M059J (cell line): ENCODE measurements at regions not wholly inside any gene's neighbourhood (a gene's known extent, or its start where the extent isn't known, plus 50 kb on each side); places are given as distances from the start of the nearest gene placed in this dataset.
"Not testable (repeated sequence)": the region's sequence is repeated elsewhere in the genome, so short reads cannot be mapped to it uniquely, and the experiment has no call there.

Experiments
- DNase-seq: peaks from one replicate; pipeline ENCODE4 v3.0.0-alpha.2; 2012; ENCODE audit warnings: low read depth

- no peak for DNase-seq
These were observed 112.5 kb upstream of the PAXBP1 start for GRCh38 chr21:32884062-32884461.

- DNase-seq = peak; percentile 38
These were observed 114.8 kb upstream of the PAXBP1 start for GRCh38 chr21:32886339-32886738.

GRCh38 chr21:32887026-32887425, 115.5 kb upstream of the PAXBP1 start:
- no peak for DNase-seq

DNA sequence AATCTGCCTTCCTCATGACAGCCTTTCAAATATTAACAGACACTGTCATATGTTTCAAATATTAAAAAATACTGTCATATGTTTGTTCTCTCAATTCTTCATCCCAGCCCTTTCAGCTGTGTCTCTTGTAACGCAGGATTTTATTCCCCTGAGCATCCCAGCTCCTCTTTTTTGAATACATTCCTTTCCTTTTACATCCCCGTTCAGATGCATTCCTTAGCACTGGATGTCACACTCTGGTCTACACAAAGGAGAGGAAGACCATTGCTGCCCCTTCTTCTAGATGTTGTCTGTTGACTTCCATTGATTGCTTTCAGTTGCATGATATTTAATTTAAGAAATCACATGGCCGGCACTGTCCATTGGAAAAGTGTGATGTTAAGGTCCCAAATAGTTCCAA, 117.4 kb upstream of the PAXBP1 start:
- DNase-seq = no peak

GRCh38 chr21:32889596-32889995, 118.0 kb upstream of the PAXBP1 start:
- peak; percentile 2 for DNase-seq

GRCh38 chr21:32894321-32894720, 122.8 kb upstream of the PAXBP1 start:
- no peak for DNase-seq

GRCh38 chr21:32900814-32901213, 124.9 kb upstream of the OLIG2 start:
- no peak for DNase-seq

GRCh38 chr21:32907521-32907920, 118.2 kb upstream of the OLIG2 start:
- DNase-seq = no peak

GRCh38 chr21:32908534-32908933, 117.2 kb upstream of the OLIG2 start:
- DNase-seq = no peak

DNA sequence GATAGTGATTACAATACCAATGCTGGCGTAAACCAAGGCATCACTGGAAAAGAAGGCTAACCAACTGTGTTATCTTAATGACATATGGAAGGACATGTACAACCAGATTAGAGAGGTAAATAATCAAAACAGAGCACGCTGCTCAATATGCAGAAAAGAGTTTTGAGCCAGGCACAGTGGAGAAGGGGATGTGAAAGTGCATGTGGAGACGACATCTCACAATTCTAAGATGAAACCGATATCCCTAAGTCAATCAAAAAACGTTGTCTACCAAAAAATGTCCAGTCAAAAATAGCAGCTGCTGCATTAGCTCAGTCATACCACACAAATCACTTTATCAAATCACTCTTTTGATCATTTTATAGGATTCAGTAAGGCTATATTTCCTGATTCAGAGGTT, 116.3 kb upstream of the OLIG2 start:
- DNase-seq = no peak

DNA sequence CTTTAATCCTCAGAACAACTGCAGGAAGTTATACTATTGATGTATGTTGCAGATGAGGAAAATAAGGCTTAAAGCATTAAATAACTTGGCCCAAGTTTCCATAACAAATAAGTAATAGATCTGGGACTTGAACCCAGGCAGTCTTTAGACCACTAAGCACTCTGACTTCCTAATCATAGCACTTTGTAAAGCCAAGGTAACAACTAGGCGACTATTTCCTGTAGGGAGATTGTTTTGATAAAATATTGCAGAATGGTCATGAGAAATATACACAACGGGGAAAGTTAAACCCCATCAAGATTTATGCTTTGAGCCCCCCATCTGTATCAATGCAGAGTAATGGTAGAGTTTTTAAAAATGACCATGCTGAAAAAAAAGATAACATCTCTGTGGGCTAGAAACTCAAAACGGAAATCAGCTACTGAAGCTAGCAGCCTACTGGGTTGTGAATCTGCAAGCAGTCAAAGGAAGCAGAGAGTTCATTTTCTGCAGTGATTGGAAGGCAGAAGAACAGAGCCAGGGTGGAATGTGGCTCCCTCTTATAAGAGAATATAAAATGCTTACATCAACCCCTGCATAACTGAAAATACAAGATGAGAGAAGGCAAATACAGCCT, 111.2 kb upstream of the OLIG2 start:
- no peak for DNase-seq

DNA sequence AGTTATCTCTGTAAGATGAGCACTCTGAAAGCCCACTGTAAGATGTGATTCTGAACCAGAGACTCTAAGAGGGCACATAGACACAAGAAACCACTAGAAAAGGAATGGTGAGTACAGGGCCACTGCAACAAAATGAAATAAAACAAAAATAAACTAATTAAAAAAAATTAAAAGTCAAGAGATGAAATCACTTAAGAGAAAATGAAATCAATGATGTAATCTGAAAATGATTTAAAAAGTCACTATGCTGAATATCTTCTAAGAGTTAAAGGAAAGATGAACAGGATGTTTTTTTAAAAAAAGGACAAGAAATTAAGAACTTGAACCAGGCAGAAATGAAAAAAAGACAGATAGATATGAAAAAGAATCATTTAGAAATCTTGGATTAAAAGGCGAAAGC, 110.6 kb upstream of the OLIG2 start:
- DNase-seq = no peak

- DNase-seq = no peak
These were observed 109.6 kb upstream of the OLIG2 start for GRCh38 chr21:32916088-32916487.

DNA sequence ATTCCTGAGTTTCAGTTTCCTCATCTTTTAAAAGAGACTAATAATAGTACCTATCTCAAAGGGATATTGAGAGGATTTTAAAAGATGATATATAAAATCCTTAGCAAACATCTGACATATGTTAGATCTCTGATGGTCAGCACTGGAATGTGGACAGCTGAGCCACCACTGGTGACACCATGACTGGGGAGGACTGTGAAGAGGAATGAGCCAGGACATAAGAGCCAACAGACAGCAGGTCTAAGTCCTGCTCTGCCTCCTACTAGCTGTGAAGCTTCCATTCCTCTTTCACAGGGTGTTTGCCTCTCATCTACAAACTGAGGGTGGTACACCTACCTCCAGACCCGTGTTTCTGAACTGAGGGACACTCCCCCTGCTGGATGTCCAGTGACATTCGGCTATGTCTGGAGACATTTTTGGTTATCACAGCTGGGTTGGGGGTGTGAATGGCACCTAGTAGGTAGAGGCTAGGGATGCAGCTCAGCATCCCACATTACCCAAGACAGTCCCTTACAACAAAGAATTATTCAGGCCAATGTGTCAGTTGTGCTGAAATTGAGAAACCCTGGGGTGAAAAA, 109.1 kb upstream of the OLIG2 start:
- DNase-seq = no peak

GRCh38 chr21:32917362-32918135, 108.2 kb upstream of the OLIG2 start:
- DNase-seq = no peak

GRCh38 chr21:32918478-32919120, 107.1 kb upstream of the OLIG2 start:
- no peak for DNase-seq

- DNase-seq = no peak
These were observed 105.3 kb upstream of the OLIG2 start for GRCh38 chr21:32920474-32920873.

GRCh38 chr21:32921632-32922230, 104.0 kb upstream of the OLIG2 start:
- no peak for DNase-seq

DNA sequence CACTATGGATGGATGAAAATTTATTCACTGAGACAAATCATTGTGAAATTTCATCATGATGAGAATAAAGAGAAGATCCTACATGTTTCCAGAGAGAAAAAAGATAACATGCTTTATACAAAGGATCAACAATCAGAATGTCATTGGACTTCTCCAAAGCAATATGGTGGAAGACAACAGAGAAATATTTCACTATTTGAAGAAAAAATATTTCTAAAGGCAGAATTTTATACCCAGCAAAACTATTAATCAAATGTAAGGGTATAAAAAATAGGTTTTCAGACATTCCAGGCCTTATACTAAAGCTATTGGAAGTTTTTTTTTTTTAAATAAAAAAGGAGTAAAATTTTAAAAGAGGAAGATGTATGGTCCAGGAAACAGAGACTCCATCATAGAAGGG, 100.6 kb upstream of the OLIG2 start:
- DNase-seq = no peak

- no peak for DNase-seq
These were observed 96.1 kb upstream of the OLIG2 start for GRCh38 chr21:32929633-32930038.

DNA sequence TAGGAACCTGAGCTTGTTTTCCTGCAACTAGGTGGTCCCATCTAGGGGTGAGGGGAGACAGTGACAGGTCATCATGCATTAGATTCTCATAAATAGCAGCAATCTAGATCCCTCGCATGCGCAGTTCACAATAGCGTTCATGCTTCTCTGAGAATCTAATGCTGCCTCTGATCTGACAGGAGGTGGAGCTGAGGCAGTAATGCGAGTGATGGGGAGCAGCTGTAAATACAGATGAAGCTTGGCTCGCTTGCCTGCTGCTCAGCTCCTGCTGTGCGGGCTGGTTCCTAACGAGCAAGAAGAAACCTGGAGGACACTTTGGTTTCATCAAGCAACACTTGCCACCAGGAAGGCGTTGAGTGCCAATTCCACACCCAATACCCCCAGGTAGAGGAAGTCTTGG, 95.1 kb upstream of the OLIG2 start:
- no peak for DNase-seq

DNA sequence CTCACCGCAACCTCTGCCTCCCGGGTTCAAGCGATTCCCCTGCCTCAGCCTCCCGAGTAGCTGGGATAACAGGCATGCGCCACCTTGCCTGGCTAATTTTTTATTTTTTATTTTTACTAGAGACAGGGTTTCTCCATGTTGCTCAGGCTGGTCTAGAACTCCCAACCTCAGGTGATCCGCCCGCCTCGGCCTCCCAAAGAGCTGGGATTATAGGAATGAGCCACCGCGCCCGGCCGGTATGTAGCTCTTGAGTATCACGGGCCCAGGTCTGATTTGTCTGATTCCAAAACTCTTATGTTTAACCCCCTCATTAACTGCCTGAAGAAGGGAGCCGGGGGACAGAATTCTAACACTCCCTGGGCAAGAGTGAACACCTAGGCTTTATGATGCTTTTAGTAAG, 91.7 kb upstream of the OLIG2 start:
- not testable (repeated sequence) for DNase-seq
